Erythroblast (primary cell): ENCODE measurements at regions not wholly inside any gene's neighbourhood (a gene's known extent, or its start where the extent isn't known, plus 50 kb on each side); places are given as distances from the start of the nearest gene placed in this dataset.

Experiments
- GATA1 ChIP-seq: IDR thresholded peaks from 2 replicates; pipeline ENCODE4 v1.6.1; 2011; ENCODE audit warnings: low read depth, mild to moderate bottlenecking, control low read depth, low read length, moderate library complexity
- POLR2A ChIP-seq: IDR thresholded peaks from 2 replicates; pipeline ENCODE4 v1.6.1; 2011; ENCODE audit warnings: mild to moderate bottlenecking, low read length

- TF ChIP-seq POLR2A (no peak), GATA1 (no peak)
These were observed 84.4 kb upstream of the NR2F2 start for GRCh38 chr15:96246057-96246456.
